A549 (cell line): ENCODE measurements at regions not wholly inside any gene's neighbourhood (a gene's known extent, or its start where the extent isn't known, plus 50 kb on each side); places are given as distances from the start of the nearest gene placed in this dataset.
A peak's percentile ranks its signal among the peaks of the same experiment; 100 is the strongest.

Experiments
- ATAC-seq, 2 experiments: fragments of 200-7000 bp in 1 of 2; fragments of >200 bp in 1 of 2; cut with Nextera tagmentation in 1 of 2; cut with Tn5 transposase in 1 of 2; 3 replicates each; pipeline versions ENCODE4 v1.8.0 to v1.9.1; 2018 to 2020; ENCODE audit warnings: mild to moderate bottlenecking in 1 of 2, moderate library complexity in 1 of 2
- CTCF ChIA-PET: fragments of 300-600 bp; sonication (Branson Sonifier 250); formaldehyde crosslinking; extraction: SDS; loops from one replicate; lab custom pipeline; 2021; ENCODE audit warnings: antibody characterized with exemption, inconsistent platforms; lab: Yijun Ruan, JAX
- POLR2A ChIA-PET: fragments of 350-600 bp; formaldehyde crosslinking; extraction: SDS; loops from one replicate; lab custom pipeline; 2021; ENCODE audit warnings: antibody characterized with exemption, inconsistent platforms; lab: Yijun Ruan, JAX
- DNase-seq, 2 experiments: peaks; one replicate each; pipeline versions ENCODE4 v3.0.0 to v3.0.0-alpha.2; 2011 to 2016; ENCODE audit warnings: low read depth in 1 of 2, low spot score in 1 of 2
- FAIRE-seq: peaks from 2 replicates; lab custom pipeline; 2011; peaks lifted over from hg19 to GRCh38; lab: Jason Lieb, UNC
- H3K27ac ChIP-seq, 2 experiments: fragments of >200 bp; sonication (Bioruptor Twin); formaldehyde crosslinking; 3 replicates each; pipeline ENCODE4 v1.5.1; 2016 to 2017
- H3K4me1 ChIP-seq: fragments of >200 bp; sonication (Bioruptor Twin); formaldehyde crosslinking; 3 replicates; pipeline ENCODE4 v1.6.1; 2016
- H3K4me2 ChIP-seq: fragments of >200 bp; sonication (Bioruptor Twin); formaldehyde crosslinking; 3 replicates; pipeline ENCODE4 v1.6.1; 2016
- H3K4me3 ChIP-seq: fragments of >200 bp; sonication (Bioruptor Twin); formaldehyde crosslinking; 3 replicates; pipeline ENCODE4 v1.5.1; 2016
- H3K9me3 ChIP-seq: fragments of >200 bp; sonication (Bioruptor Twin); formaldehyde crosslinking; 3 replicates; pipeline ENCODE4 v1.6.1; 2016
- CBX2 ChIP-seq: fragments of 200-600 bp; sonication (generic); IDR thresholded peaks from 2 replicates; pipeline ENCODE4 v1.6.1; 2016; ENCODE audit warnings: low read depth, mild to moderate bottlenecking, borderline replicate concordance
- CEBPB ChIP-seq, 2 experiments: fragments of >200 bp in 1 of 2; sonication (Bioruptor Twin) in 1 of 2; formaldehyde crosslinking in 1 of 2; IDR thresholded peaks; 2 replicates each; pipeline ENCODE4 v1.6.1; 2012 to 2016
- GATA3 ChIP-seq: IDR thresholded peaks from 2 replicates; pipeline ENCODE4 v1.6.1; 2012; ENCODE audit warnings: borderline replicate concordance
- NPAS2 ChIP-seq: fragments of 250-450 bp; sonication (Bioruptor Pico); IDR thresholded peaks from 2 replicates; pipeline ENCODE4 v1.8.0; 2022; ENCODE audit warnings: mild to moderate bottlenecking, moderate library complexity, borderline replicate concordance
- PHF8 ChIP-seq: fragments of 200-600 bp; sonication (generic); IDR thresholded peaks from 2 replicates; pipeline ENCODE4 v1.6.1; 2016; ENCODE audit warnings: low read depth, mild to moderate bottlenecking, antibody characterized with exemption, moderate library complexity, borderline replicate concordance
- POLR2A ChIP-seq: IDR thresholded peaks from 2 replicates; pipeline ENCODE4 v1.6.1; 2012; ENCODE audit warnings: mild to moderate bottlenecking, low read length
- RCOR1 ChIP-seq: fragments of 150-350 bp; IDR thresholded peaks from 2 replicates; pipeline ENCODE4 v1.6.1; 2014; ENCODE audit warnings: antibody characterized with exemption, low read length, low read depth
- RFX5 ChIP-seq: fragments of 450-650 bp; IDR thresholded peaks from 2 replicates; pipeline ENCODE4 v1.7.1; 2014; ENCODE audit warnings: antibody characterized with exemption, mild to moderate bottlenecking, moderate library complexity
- ZFP36 ChIP-seq: fragments of 450-650 bp; IDR thresholded peaks from 2 replicates; pipeline ENCODE4 v1.6.1; 2014; ENCODE audit warnings: borderline replicate concordance; ENCODE audit not compliant: partially characterized antibody
- WGBS: methylation state at CpG from one replicate; pipeline ENCODE4 v1.1.6; 2017; ENCODE audit errors: missing lambda C conversion rate; 5-methylcytosine and 5-hydroxymethylcytosine counted together
- TF ChIP-seq, protein P1 (sequence below): fragments of 250-450 bp; sonication (Bioruptor Pico); IDR thresholded peaks from 2 replicates; pipeline ENCODE4 v1.5.0; 2020; ENCODE audit warnings: low read depth, mild to moderate bottlenecking, moderate library complexity
- TF ChIP-seq, protein P2 (sequence below): IDR thresholded peaks from 2 replicates; pipeline ENCODE4 v1.6.1; 2012; ENCODE audit warnings: low read depth, borderline replicate concordance
- TF ChIP-seq, protein P3 (sequence below): fragments of 450-650 bp; IDR thresholded peaks from 2 replicates; pipeline ENCODE4 v1.6.1; 2014; ENCODE audit warnings: antibody characterized with exemption

DNA sequence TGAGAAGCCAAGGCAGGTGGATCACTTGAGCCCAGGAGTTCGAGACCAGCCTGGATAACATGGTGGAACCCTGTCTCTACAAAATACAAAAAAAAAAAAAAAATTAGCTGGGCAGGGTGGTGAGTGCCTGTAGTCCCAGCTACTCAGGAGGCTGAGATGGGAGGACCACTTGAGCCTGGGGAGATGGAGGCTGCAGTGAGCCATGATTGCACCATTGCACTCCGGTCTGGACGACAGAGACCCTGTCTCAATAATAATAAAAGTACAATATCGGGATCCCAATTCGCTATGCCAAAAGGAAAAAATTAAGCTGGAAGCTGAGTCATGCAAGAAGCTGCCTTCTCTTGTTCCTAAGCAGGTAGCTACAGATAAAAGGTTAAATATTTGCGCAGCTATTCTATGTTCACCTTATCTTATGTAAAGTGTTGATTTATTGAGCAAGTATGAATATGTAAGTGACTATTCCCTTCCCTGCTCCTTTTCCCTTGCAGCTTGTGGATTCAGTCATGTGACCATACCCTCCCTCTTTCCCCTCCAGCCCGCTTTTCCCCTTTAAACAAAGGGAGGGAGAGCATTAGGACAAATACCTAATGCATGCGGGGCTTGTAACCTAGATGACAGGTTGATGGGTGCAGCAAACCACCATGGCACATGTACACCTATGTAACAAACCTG is 112.0 kb downstream of the LITAF start:
- CTCF ChIA-PET, result interaction anchor here (0.8 to 4.0 kb wide), 8 partner anchors 10 to 257 kb away, joined by 3 to 15 read pairs (median 4); no protein-coding TSS in a partner anchor
- WGBS, result 35% methylated on average over 8 of the region's 8 CpGs
- H3K4me2 ChIP-seq, result peak overlapping the region; percentile 44

DNA sequence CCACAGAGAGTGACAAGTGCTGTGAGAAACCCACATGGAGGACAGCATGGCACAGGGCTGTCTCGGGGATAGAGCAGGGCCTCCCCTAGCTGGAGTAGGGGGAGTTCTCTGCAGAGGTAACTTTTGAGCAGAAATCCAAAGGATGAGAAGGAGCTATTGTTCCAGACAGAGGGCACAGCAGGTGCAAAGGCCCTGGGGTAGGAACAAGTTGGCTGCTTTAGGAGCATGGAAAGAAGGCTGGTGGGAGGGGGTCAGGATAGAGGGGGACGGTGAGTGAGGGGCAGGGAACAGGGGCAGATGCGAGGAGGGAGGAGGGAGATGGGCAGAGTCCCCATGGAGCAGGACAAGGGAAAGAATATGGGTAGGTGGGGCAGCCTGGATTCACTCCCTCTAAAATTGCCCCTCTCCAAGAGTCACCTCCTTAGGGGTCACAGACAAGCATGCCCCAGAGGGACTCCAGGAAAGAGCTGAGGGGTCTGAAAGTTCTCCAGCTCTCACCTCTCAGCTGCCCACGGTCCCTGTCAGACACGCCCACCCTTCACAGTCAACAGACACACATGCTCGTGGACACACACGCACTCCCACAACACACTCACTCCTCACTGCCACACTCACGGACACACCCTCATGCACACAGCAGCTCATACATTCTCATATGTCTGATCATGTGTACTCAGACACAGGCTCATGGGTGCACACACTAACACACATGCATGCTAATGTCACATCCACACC is 110.7 kb downstream of the LITAF start:
- Histone ChIP-seq H3K4me3 (no peak overlapping the region), H3K27ac (peak overlapping the region in 1 of 2 experiments; percentile 57; a peak in 2 of 6 replicates), H3K4me2 (no peak overlapping the region), H3K9me3 (no peaks in the 10 kb centered on the region), H3K4me1 (peaks cover 19% of the 10 kb centered on the region)
- TF ChIP-seq CBX2, result no peak
- TF ChIP-seq RFX5, result no peak
- no peak for TF ChIP-seq CEBPB (IDR thresholded peaks at IDR 0.05)
- TF ChIP-seq RCOR1, result no peak
- TF ChIP-seq, protein P1, sequence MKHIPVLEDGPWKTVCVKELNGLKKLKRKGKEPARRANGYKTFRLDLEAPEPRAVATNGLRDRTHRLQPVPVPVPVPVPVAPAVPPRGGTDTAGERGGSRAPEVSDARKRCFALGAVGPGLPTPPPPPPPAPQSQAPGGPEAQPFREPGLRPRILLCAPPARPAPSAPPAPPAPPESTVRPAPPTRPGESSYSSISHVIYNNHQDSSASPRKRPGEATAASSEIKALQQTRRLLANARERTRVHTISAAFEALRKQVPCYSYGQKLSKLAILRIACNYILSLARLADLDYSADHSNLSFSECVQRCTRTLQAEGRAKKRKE (CRISPR knock-in tag), result no peak
- no peak for TF ChIP-seq PHF8
- TF ChIP-seq ZFP36, result no peak
- TF ChIP-seq, protein P2, sequence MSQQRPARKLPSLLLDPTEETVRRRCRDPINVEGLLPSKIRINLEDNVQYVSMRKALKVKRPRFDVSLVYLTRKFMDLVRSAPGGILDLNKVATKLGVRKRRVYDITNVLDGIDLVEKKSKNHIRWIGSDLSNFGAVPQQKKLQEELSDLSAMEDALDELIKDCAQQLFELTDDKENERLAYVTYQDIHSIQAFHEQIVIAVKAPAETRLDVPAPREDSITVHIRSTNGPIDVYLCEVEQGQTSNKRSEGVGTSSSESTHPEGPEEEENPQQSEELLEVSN, result no peak
- ATAC-seq (peak in 1 of 2 experiments; percentile 26; a peak in 2 of 6 replicates), FAIRE-seq (no peak), DNase-seq (no peak)
- CTCF ChIA-PET, result interaction anchor here (0.6 to 4.0 kb wide), 5 partner anchors 16 to 133 kb away, joined by 3 to 15 read pairs (median 4); no protein-coding TSS in a partner anchor
- WGBS, result 64% methylated on average over 8 of the region's 8 CpGs
- POLR2A ChIA-PET, result interaction anchor here (1.0 kb wide), 1 partner anchor 22 kb away, joined by 3 read pairs; no protein-coding TSS in a partner anchor

More for the DNA sequence above, 112.0 kb downstream of the LITAF start:
- ATAC-seq, result peak in 1 of 2 experiments; percentile 18; a peak in 2 of 6 replicates
- Histone ChIP-seq H3K9me3 (no peaks in the 10 kb centered on the region), H3K4me1 (peaks cover 19% of the 10 kb centered on the region), H3K27ac (peak overlapping the region; percentile 5 to 57; a peak in 4 of 6 replicates), H3K4me3 (no peak overlapping the region)
- FAIRE-seq, result no peak
- peak in 1 of 2 experiments; percentile 35 for DNase-seq
- TF ChIP-seq NPAS2 (CRISPR knock-in tag), result no peak
- TF ChIP-seq, protein P3, sequence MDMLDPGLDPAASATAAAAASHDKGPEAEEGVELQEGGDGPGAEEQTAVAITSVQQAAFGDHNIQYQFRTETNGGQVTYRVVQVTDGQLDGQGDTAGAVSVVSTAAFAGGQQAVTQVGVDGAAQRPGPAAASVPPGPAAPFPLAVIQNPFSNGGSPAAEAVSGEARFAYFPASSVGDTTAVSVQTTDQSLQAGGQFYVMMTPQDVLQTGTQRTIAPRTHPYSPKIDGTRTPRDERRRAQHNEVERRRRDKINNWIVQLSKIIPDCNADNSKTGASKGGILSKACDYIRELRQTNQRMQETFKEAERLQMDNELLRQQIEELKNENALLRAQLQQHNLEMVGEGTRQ, result peak; percentile 55
- POLR2A ChIA-PET, result interaction anchor here (1.0 kb wide), 1 partner anchor 23 kb away, joined by 3 read pairs; no protein-coding TSS in a partner anchor

DNA sequence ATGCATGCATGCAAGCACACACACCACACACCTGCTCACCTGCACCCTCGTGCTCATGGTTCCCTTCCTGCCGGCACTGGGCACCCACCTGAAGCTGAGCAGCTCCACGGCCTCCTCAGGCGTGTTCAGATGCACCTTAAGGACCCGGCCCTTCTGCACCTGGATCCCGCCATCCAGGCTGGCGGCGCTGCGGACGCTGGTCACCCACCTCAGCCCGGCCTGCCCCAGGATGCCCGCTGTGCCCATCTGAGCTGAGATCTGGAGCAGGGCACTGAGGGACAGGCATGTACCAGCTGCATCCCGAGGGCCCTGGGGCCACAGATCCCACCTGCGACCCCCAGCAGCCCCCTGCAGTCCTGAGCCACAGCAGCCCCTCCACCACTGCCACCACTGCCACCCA is 110.0 kb downstream of the LITAF start:
- no peak for ATAC-seq
- CTCF ChIA-PET, result interaction anchor here (0.7 to 4.0 kb wide), 2 partner anchors 12 to 80 kb away, joined by 3 to 15 read pairs; no protein-coding TSS in a partner anchor

More for the DNA sequence above, 110.0 kb downstream of the LITAF start:
- no peak overlapping the region for H3K4me2 ChIP-seq
- no peaks in the 10 kb centered on the region for H3K9me3 ChIP-seq
- DNase-seq (no peak), FAIRE-seq (no peak)
- 84% methylated on average over 12 of the region's 14 CpGs for WGBS
- H3K4me3 ChIP-seq, result no peak overlapping the region
- no peak overlapping the region for H3K27ac ChIP-seq
- POLR2A ChIA-PET, result no interaction called here
- TF ChIP-seq GATA3, result no peak
- TF ChIP-seq POLR2A, result no peak
- TF ChIP-seq, protein P2, result no peak
- peaks cover 19% of the 10 kb centered on the region for H3K4me1 ChIP-seq
